Thyroid gland (tissue), 4 donors: ENCODE measurements at regions not wholly inside any gene's neighbourhood (a gene's known extent, or its start where the extent isn't known, plus 50 kb on each side); places are given as distances from the start of the nearest gene placed in this dataset.

Experiments used
- DNase-seq, 2 donors: peaks; one replicate each; pipeline ENCODE4 v3.0.0-alpha.2; 2019
- H3K27ac ChIP-seq, 3 donors: fragments of 200-600 bp; sonication (generic); 1 replicate in 2 of 3; 2 replicates in 1 of 3; pipeline ENCODE4 v1.5.1; 2016 to 2019; ENCODE audit warnings: mild to moderate bottlenecking in 1 of 3, moderate library complexity in 1 of 3
- H3K27me3 ChIP-seq: fragments of 200-600 bp; sonication (generic); one replicate; pipeline ENCODE4 v1.5.1; 2019
- H3K36me3 ChIP-seq, 2 donors: fragments of 200-600 bp; sonication (generic); one replicate each; pipeline ENCODE4 v1.5.1; 2016 to 2019
- H3K4me1 ChIP-seq, 2 donors: fragments of 200-600 bp; sonication (generic); one replicate each; pipeline ENCODE4 v1.5.1; 2017 to 2019
- H3K4me3 ChIP-seq, 3 donors: fragments of 200-600 bp; sonication (generic); replicated peaks in 1 of 3; 1 replicate in 2 of 3; 2 replicates in 1 of 3; pipeline ENCODE4 v1.5.1; 2016; ENCODE audit warnings: mild to moderate bottlenecking in 1 of 3
- H3K9me3 ChIP-seq: fragments of 200-600 bp; sonication (generic); one replicate; pipeline ENCODE4 v1.5.1; 2017
- POLR2A ChIP-seq, 2 donors: fragments of 450-650 bp; IDR thresholded peaks; one replicate each; pipeline ENCODE4 v1.6.1; 2017; ENCODE audit warnings: antibody characterized with exemption in 2 of 2, mild to moderate bottlenecking in 2 of 2, moderate library complexity in 1 of 2
- WGBS, 2 donors: methylation state at CpG; one replicate each; pipeline ENCODE4 v1.1.5; 2017; 5-methylcytosine and 5-hydroxymethylcytosine counted together
- intact Hi-C: fragments of 100-400 bp; cut with DNase I; formaldehyde crosslinking; loops from one replicate; pipeline ENCODE4 v1.15.1; 2023
- TF ChIP-seq, protein P1 (sequence below), 6 experiments: fragments of 200-600 bp in 3 of 6; fragments of 450-650 bp in 3 of 6; sonication (generic) in 3 of 6; IDR thresholded peaks; one replicate each; pipeline ENCODE4 v1.5.1; 2016 to 2019; ENCODE audit warnings: antibody characterized with exemption in 6 of 6, mild to moderate bottlenecking in 2 of 6, inconsistent platforms in 1 of 6, moderate library complexity in 1 of 6

DNA sequence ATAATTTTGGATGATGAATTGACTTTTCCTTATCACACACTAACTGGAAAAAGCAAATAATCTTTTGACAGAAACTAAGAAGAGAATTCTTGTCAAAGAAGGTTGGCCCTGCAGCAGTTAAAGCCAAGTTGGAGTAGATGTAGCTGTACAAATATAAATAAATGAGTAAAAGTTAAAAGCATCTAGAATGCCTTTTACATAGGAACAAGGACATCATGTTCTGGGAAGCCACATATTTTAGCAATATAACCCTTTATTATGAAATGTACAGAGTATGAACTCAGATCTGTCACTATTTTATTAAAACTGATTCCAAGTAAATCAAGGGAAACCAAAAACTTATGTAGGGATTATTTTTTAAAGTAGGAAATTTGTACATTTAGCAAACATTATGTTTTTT is 269.4 kb upstream of the FAT4 start:
- Histone ChIP-seq H3K4me3 (no peak overlapping the region), H3K27me3 (no peaks in the 10 kb centered on the region), H3K4me1 (no peaks in the 10 kb centered on the region), H3K9me3 (no peaks in the 10 kb centered on the region), H3K27ac (no peak overlapping the region), H3K36me3 (no peaks in the 10 kb centered on the region)
- intact Hi-C loops: no loop called here
- no peak for TF ChIP-seq POLR2A (IDR thresholded peaks at IDR 0.05)
- TF ChIP-seq, protein P1, sequence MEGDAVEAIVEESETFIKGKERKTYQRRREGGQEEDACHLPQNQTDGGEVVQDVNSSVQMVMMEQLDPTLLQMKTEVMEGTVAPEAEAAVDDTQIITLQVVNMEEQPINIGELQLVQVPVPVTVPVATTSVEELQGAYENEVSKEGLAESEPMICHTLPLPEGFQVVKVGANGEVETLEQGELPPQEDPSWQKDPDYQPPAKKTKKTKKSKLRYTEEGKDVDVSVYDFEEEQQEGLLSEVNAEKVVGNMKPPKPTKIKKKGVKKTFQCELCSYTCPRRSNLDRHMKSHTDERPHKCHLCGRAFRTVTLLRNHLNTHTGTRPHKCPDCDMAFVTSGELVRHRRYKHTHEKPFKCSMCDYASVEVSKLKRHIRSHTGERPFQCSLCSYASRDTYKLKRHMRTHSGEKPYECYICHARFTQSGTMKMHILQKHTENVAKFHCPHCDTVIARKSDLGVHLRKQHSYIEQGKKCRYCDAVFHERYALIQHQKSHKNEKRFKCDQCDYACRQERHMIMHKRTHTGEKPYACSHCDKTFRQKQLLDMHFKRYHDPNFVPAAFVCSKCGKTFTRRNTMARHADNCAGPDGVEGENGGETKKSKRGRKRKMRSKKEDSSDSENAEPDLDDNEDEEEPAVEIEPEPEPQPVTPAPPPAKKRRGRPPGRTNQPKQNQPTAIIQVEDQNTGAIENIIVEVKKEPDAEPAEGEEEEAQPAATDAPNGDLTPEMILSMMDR (IDR thresholded peaks at IDR 0.05): no peak
- no peak for DNase-seq

DNA sequence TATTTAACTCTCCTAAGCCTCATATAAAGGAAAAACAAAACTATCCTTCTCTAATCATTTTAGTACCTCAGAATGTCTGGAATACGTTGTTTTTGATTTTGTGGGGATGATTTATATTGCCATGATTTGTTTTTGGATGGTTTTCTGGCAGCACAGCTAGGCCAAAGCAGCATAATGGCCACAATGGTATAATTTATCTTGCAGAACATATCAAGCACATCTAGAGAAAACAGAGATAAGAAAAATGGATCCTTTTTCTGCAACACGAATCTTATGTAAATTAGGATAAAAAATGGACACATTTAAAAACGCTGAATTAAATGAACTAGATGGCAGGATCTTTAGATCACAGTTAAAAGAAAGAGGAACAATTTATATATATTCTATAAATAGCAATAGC is 269.9 kb upstream of the FAT4 start:
- Histone ChIP-seq H3K4me3 (no peak overlapping the region), H3K27me3 (no peaks in the 10 kb centered on the region), H3K27ac (no peak overlapping the region), H3K36me3 (no peaks in the 10 kb centered on the region), H3K9me3 (no peaks in the 10 kb centered on the region), H3K4me1 (no peaks in the 10 kb centered on the region)
- no peak for TF ChIP-seq POLR2A (IDR thresholded peaks at IDR 0.05)
- TF ChIP-seq, protein P1 (IDR thresholded peaks at IDR 0.05): no peak
- DNase-seq: no peak
- intact Hi-C loops: no loop called here
- WGBS, 2 donors: 62 to 65% methylated on average over 3 of the region's 3 CpGs

DNA sequence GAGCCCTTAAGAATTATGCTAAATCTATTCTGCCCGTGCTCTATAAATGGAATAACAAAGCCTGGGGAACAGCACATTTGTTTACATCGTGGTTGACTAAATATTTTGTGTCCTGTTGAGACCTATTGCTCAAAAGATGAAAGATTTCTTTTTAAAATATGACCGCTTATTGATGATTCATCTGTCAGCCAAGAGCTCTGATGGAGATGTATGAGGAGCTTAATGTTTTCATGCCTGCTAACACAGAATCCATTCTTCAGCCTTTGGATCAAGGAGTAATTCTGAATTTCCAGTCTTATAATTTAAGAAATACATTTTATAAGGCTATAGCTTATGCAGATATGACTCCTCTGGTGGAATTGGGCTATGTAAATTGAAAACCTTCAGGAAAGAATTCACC is 271.3 kb upstream of the FAT4 start:
- intact Hi-C loops: no loop called here
- Histone ChIP-seq H3K36me3 (no peaks in the 10 kb centered on the region), H3K9me3 (no peaks in the 10 kb centered on the region), H3K4me3 (no peak overlapping the region), H3K27me3 (no peaks in the 10 kb centered on the region), H3K27ac (no peak overlapping the region), H3K4me1 (no peaks in the 10 kb centered on the region)
- TF ChIP-seq, protein P1 (IDR thresholded peaks at IDR 0.05): no peak
- no peak for TF ChIP-seq POLR2A (IDR thresholded peaks at IDR 0.05)
- WGBS, 2 donors: 79 to 81% methylated on average over 3 of the region's 3 CpGs
- no peak for DNase-seq

DNA sequence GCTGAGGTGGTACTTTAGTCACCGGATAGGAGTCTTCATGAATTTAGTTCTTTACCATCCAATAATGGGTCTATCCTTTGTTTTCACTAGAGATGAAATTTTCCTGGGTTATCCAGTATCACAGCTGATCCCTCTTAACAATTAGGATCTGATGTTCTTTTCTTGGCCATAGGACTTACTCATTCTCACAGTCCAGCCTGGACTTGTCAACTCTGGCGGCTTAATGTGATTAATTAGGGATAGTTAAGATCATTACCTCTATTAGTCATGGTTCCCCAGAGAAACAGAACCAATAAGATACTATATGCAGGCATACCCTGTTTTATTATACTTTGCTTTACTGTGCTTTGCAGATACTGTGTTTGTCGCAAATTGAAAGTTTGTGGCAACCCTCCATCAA is 272.7 kb upstream of the FAT4 start:
- Histone ChIP-seq H3K27me3 (no peaks in the 10 kb centered on the region), H3K9me3 (no peaks in the 10 kb centered on the region), H3K36me3 (no peaks in the 10 kb centered on the region), H3K4me1 (no peaks in the 10 kb centered on the region), H3K4me3 (no peak overlapping the region), H3K27ac (no peak overlapping the region)
- whole genome bisulfite sequencing, 2 donors: 91 to 96% methylated on average over 3 of the region's 3 CpGs
- DNase-seq: no peak
- TF ChIP-seq, protein P1 (IDR thresholded peaks at IDR 0.05): no peak
- TF ChIP-seq POLR2A (IDR thresholded peaks at IDR 0.05): no peak
- intact Hi-C loops: no loop called here

DNA sequence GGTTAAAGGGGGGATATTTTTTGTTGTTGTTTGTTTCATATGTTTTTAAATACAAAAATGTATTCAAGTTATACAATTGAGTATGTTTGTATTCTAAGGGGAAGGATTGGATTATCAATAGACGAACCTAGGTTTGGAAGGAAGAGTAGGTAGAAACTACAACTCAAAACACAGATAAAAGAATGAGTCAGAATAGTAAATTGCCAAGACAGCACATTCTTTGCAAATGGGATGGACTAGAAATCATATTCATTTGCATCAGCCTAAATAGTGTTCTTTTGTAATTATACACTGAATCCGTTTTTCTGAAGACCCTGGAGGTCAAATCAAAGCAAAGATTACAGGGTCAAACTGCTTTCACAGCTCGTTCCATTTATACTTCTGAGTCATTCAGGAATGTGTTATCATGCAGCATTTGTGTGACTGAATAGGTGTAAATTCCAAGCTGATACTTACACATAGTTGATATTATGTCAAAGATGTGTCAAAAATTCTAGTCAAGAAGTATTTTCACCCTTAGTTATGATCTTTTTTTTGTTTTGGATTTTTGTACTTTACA is 273.3 kb upstream of the FAT4 start:
- H3K27ac ChIP-seq: no peak overlapping the region
- H3K4me1 ChIP-seq: no peaks in the 10 kb centered on the region
- DNase-seq: no peak
- TF ChIP-seq POLR2A (IDR thresholded peaks at IDR 0.05): no peak
- TF ChIP-seq, protein P1 (IDR thresholded peaks at IDR 0.05): no peak
- WGBS, 2 donors: 59 to 68% methylated on average over 3 of the region's 3 CpGs
- H3K27me3 ChIP-seq: no peaks in the 10 kb centered on the region
- no peaks in the 10 kb centered on the region for H3K9me3 ChIP-seq
- no peaks in the 10 kb centered on the region for H3K36me3 ChIP-seq
- intact Hi-C loops: no loop called here
- H3K4me3 ChIP-seq: no peak overlapping the region
